Neural cell (in vitro differentiated cells): ENCODE measurements at regions not wholly inside any gene's neighbourhood (a gene's known extent, or its start where the extent isn't known, plus 50 kb on each side); places are given as distances from the start of the nearest gene placed in this dataset.

Experiments used
- CTCF ChIP-seq: fragments of 450-650 bp; IDR thresholded peaks from 2 replicates; pipeline ENCODE4 v1.5.1; 2014; ENCODE audit warnings: antibody characterized with exemption, mild to moderate bottlenecking, moderate library complexity; ENCODE audit not compliant: poor library complexity, severe bottlenecking
- EZH2 ChIP-seq: fragments of 200-600, 300-800 bp; shearing (Covaris generic), sonication (generic); IDR thresholded peaks from 2 replicates; pipeline ENCODE4 v1.6.1; 2014; ENCODE audit warnings: antibody characterized with exemption, low read length, borderline replicate concordance, mild to moderate bottlenecking; ENCODE audit not compliant: insufficient read depth, poor library complexity, severe bottlenecking
- MXI1 ChIP-seq: fragments of 450-650 bp; conservative IDR thresholded peaks from 2 replicates; pipeline ENCODE4 v1.6.1; 2014; ENCODE audit warnings: antibody characterized with exemption, mild to moderate bottlenecking; ENCODE audit not compliant: poor library complexity, severe bottlenecking
- POLR2AphosphoS5 ChIP-seq: IDR thresholded peaks from 2 replicates; pipeline ENCODE4 v1.6.1; 2012
- SMC3 ChIP-seq: fragments of 450-650 bp; conservative IDR thresholded peaks from 2 replicates; pipeline ENCODE4 v1.6.1; 2014; ENCODE audit warnings: antibody characterized with exemption, mild to moderate bottlenecking, moderate library complexity; ENCODE audit not compliant: poor library complexity
- TAF1 ChIP-seq: IDR thresholded peaks from 2 replicates; pipeline ENCODE4 v1.6.1; 2012; ENCODE audit warnings: low read depth

GRCh38 chr21:14875186-14875585 lies 189.6 kb downstream of the NRIP1 start:
- TF ChIP-seq CTCF (no peak), TAF1 (no peak), SMC3 (no peak), MXI1 (no peak), POLR2AphosphoS5 (no peak), EZH2 (no peak)
